ENCODE measurements at regions not wholly inside any gene's neighbourhood (a gene's known extent, or its start where the extent isn't known, plus 50 kb on each side); places are given as distances from the start of the nearest gene placed in this dataset.

- TF ChIP-seq, protein P1, sequence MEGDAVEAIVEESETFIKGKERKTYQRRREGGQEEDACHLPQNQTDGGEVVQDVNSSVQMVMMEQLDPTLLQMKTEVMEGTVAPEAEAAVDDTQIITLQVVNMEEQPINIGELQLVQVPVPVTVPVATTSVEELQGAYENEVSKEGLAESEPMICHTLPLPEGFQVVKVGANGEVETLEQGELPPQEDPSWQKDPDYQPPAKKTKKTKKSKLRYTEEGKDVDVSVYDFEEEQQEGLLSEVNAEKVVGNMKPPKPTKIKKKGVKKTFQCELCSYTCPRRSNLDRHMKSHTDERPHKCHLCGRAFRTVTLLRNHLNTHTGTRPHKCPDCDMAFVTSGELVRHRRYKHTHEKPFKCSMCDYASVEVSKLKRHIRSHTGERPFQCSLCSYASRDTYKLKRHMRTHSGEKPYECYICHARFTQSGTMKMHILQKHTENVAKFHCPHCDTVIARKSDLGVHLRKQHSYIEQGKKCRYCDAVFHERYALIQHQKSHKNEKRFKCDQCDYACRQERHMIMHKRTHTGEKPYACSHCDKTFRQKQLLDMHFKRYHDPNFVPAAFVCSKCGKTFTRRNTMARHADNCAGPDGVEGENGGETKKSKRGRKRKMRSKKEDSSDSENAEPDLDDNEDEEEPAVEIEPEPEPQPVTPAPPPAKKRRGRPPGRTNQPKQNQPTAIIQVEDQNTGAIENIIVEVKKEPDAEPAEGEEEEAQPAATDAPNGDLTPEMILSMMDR (IDR thresholded peaks at IDR 0.05), result no peak
- TF ChIP-seq POLR2A (IDR thresholded peaks at IDR 0.05), result no peak
Observed at GRCh38 chr5:57600321-57600720, 117.7 kb upstream of the ACTBL2 start.
